Fibroblast of skin of scalp (primary cell): ENCODE measurements at regions not wholly inside any gene's neighbourhood (a gene's known extent, or its start where the extent isn't known, plus 50 kb on each side); places are given as distances from the start of the nearest gene placed in this dataset.

ENCODE experiments used
- DNase-seq: peaks from one replicate; pipeline ENCODE4 v3.0.0-alpha.2; 2013

GRCh38 chr9:116057371-116057770 is 96.2 kb upstream of the PAPPA start:
- no peak for DNase-seq

- DNase-seq = peak; percentile 10
These were observed 95.2 kb upstream of the PAPPA start for GRCh38 chr9:116058421-116058820.

- DNase-seq = peak; percentile 12
These were observed 94.1 kb upstream of the PAPPA start for GRCh38 chr9:116059466-116059865.

GRCh38 chr9:116060631-116061030 is 93.0 kb upstream of the PAPPA start:
- no peak for DNase-seq

GRCh38 chr9:116061546-116062205 is 91.9 kb upstream of the PAPPA start:
- DNase-seq = no peak

- DNase-seq = no peak
These were observed 91.4 kb upstream of the PAPPA start for GRCh38 chr9:116062206-116062550.

- DNase-seq = no peak
These were observed 88.6 kb upstream of the PAPPA start for GRCh38 chr9:116064970-116065369.

- no peak for DNase-seq
These were observed 87.4 kb upstream of the PAPPA start for GRCh38 chr9:116066221-116066620.

- no peak for DNase-seq
These were observed 86.0 kb upstream of the PAPPA start for GRCh38 chr9:116067566-116067965.

- no peak for DNase-seq
These were observed 83.2 kb upstream of the PAPPA start for GRCh38 chr9:116070256-116070914.

GRCh38 chr9:116072046-116072445 is 81.5 kb upstream of the PAPPA start:
- DNase-seq = no peak

- peak; percentile 51 for DNase-seq
These were observed 79.8 kb upstream of the PAPPA start for GRCh38 chr9:116073826-116074225.

GRCh38 chr9:116074658-116075057 is 78.9 kb upstream of the PAPPA start:
- DNase-seq = peak; percentile 50

- DNase-seq = peak; percentile 72
These were observed 78.4 kb upstream of the PAPPA start for GRCh38 chr9:116075191-116075590.

- DNase-seq = no peak
These were observed 75.0 kb upstream of the PAPPA start for GRCh38 chr9:116078640-116079039.

- no peak for DNase-seq
These were observed 73.0 kb upstream of the PAPPA start for GRCh38 chr9:116080561-116080960.

- DNase-seq = no peak
These were observed 72.0 kb upstream of the PAPPA start for GRCh38 chr9:116081435-116082115.

- no peak for DNase-seq
These were observed 69.8 kb upstream of the PAPPA start for GRCh38 chr9:116083837-116084236.

GRCh38 chr9:116084497-116084896 is 69.1 kb upstream of the PAPPA start:
- DNase-seq = no peak

- DNase-seq = peak; percentile 17
These were observed 66.3 kb upstream of the PAPPA start for GRCh38 chr9:116087246-116087645.

- peak; percentile 70 for DNase-seq
These were observed 65.8 kb upstream of the PAPPA start for GRCh38 chr9:116087751-116088194.

GRCh38 chr9:116088396-116088795 is 65.2 kb upstream of the PAPPA start:
- no peak for DNase-seq

GRCh38 chr9:116090030-116090770 is 63.4 kb upstream of the PAPPA start:
- no peak for DNase-seq
